ENCODE measurements at regions not wholly inside any gene's neighbourhood (a gene's known extent, or its start where the extent isn't known, plus 50 kb on each side); places are given as distances from the start of the nearest gene placed in this dataset.

DNA sequence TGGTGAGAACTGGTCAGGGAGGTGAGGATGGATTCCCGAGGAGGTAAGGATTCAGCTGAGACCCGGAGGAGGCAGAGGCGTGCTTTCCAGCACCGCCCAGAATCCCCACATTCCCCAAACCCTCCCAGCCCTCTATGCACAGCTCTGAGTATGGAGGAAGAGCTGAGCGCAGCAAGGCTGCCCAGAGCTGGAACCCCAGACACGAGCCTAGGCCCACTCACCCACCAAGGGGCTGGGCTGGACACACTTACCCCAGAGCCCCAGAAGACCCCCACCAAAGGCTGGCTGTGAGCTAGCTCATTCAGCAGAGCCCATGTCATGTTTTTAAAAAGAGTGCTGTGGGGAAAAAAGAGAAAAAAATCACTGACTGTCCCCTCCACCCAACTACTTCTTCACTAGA lies 271.5 kb downstream of the XXYLT1 start:
- Histone ChIP-seq H2AFZ (ENCODE audit: low read length) (no peak overlapping the region), H3K36me3 (replicated peaks in 1 of 2; ENCODE audit: control insufficient read depth in 1 of 2, insufficient read depth in 2 of 2, low read length in 2 of 2) (no peaks in the 10 kb centered on the region), H3K27ac (ENCODE audit: extremely low read length, insufficient read depth, low read length) (no peak overlapping the region), H3K4me2 (ENCODE audit: low read depth, low read length) (no peak overlapping the region), H3K9ac (ENCODE audit: insufficient read depth, low read depth, low read length) (no peak overlapping the region), H4K20me1 (ENCODE audit: insufficient read depth, low read length) (no peaks in the 10 kb centered on the region), H3K27me3 (ENCODE audit: control insufficient read depth in 1 of 2, insufficient read depth in 2 of 2, low read length in 2 of 2) (peaks cover 0 to 29% of the 10 kb centered on the region in 2 experiments; a peak in 3 of 5 replicates), H3K9me3 (ENCODE audit: low read length) (no peaks in the 10 kb centered on the region), H3K4me1 (ENCODE audit: insufficient read depth, low read length) (peaks cover 38% of the 10 kb centered on the region), H3K4me3 (replicated peaks in 1 of 3; ENCODE audit: insufficient read depth in 1 of 3, low read depth in 2 of 3, low read length in 3 of 3) (no peak overlapping the region), H3K79me2 (ENCODE audit: insufficient read depth, low read length) (no peaks in the 10 kb centered on the region)
- FAIRE-seq (no peak), DNase-seq (ENCODE audit: low spot score) (no peak), ATAC-seq (no peak)
- intact Hi-C loops (cut with micrococcal nuclease; ENCODE audit: unreplicated experiment) (no loop called here), in situ Hi-C loops (cut with HindIII; ENCODE audit: extremely low pct_ligation_motif_present, low pct_unique_long_range_greater_than_20kb) (no loop called here)
- 61% methylated on average over 2 of the region's 6 CpGs for WGBS (ENCODE audit: low lambda C conversion rate)
- BruUV-seq (replicated peaks): no TSS peak
- CTCF ChIA-PET (ENCODE audit: low intra/inter-chr PET ratio, low total read pairs): no interaction called here
- TF ChIP-seq, protein P1, sequence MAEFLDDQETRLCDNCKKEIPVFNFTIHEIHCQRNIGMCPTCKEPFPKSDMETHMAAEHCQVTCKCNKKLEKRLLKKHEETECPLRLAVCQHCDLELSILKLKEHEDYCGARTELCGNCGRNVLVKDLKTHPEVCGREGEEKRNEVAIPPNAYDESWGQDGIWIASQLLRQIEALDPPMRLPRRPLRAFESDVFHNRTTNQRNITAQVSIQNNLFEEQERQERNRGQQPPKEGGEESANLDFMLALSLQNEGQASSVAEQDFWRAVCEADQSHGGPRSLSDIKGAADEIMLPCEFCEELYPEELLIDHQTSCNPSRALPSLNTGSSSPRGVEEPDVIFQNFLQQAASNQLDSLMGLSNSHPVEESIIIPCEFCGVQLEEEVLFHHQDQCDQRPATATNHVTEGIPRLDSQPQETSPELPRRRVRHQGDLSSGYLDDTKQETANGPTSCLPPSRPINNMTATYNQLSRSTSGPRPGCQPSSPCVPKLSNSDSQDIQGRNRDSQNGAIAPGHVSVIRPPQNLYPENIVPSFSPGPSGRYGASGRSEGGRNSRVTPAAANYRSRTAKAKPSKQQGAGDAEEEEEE (CRISPR knock-in tag; IDR thresholded peaks at IDR 0.05; ENCODE audit: borderline replicate concordance): no peak
- TF ChIP-seq YEATS2 (CRISPR knock-in tag; IDR thresholded peaks at IDR 0.05; ENCODE audit: borderline replicate concordance) (no peak), ZNF619 (CRISPR knock-in tag; IDR thresholded peaks at IDR 0.05) (no peak), SRSF9 (IDR thresholded peaks at IDR 0.05; ENCODE audit: borderline replicate concordance, insufficient read depth, low read depth, low read length, poor library complexity, severe bottlenecking) (no peak), TARDBP (CRISPR knock-in tag; IDR thresholded peaks at IDR 0.05) (no peak), HOXA3 (CRISPR knock-in tag; IDR thresholded peaks at IDR 0.05) (no peak), KLF15 (CRISPR knock-in tag; IDR thresholded peaks at IDR 0.05; ENCODE audit: borderline replicate concordance) (no peak), ZNF749 (CRISPR knock-in tag; IDR thresholded peaks at IDR 0.05; ENCODE audit: borderline replicate concordance) (no peak), NR2F1 (CRISPR knock-in tag; IDR thresholded peaks at IDR 0.05) (no peak), MAZ (IDR thresholded peaks at IDR 0.05; ENCODE audit: borderline replicate concordance, low read depth, low read length) (no peak), MAZ (CRISPR knock-in tag; IDR thresholded peaks at IDR 0.05; ENCODE audit: low read depth) (no peak), SNAI1 (CRISPR knock-in tag; IDR thresholded peaks at IDR 0.05; ENCODE audit: borderline replicate concordance) (no peak), ZNF101 (CRISPR knock-in tag; IDR thresholded peaks at IDR 0.05; ENCODE audit: borderline replicate concordance, low read depth) (no peak)
- TF ChIP-seq, protein P2, sequence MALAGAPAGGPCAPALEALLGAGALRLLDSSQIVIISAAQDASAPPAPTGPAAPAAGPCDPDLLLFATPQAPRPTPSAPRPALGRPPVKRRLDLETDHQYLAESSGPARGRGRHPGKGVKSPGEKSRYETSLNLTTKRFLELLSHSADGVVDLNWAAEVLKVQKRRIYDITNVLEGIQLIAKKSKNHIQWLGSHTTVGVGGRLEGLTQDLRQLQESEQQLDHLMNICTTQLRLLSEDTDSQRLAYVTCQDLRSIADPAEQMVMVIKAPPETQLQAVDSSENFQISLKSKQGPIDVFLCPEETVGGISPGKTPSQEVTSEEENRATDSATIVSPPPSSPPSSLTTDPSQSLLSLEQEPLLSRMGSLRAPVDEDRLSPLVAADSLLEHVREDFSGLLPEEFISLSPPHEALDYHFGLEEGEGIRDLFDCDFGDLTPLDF (CRISPR knock-in tag; IDR thresholded peaks at IDR 0.05): no peak
- TF ChIP-seq, protein P3, sequence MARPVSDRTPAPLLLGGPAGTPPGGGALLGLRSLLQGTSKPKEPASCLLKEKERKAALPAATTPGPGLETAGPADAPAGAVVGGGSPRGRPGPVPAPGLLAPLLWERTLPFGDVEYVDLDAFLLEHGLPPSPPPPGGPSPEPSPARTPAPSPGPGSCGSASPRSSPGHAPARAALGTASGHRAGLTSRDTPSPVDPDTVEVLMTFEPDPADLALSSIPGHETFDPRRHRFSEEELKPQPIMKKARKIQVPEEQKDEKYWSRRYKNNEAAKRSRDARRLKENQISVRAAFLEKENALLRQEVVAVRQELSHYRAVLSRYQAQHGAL (CRISPR knock-in tag; IDR thresholded peaks at IDR 0.05; ENCODE audit: not compliant biosample characterization): no peak
- TF ChIP-seq, protein P4, sequence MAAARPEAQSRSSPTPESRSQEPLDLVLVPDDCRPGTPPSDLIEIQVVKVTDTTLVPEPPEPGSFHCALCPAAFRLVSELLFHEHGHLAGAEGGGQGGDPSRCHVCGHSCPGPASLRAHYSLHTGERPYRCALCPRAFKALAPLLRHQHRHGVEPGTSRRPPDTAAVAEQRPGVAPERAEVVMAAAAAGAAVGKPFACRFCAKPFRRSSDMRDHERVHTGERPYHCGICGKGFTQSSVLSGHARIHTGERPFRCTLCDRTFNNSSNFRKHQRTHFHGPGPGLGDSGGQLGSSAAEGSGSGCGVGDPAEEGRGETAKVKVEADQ (CRISPR knock-in tag; IDR thresholded peaks at IDR 0.05; ENCODE audit: borderline replicate concordance): no peak
- POLR2A ChIA-PET: no interaction called here
